Vagina (tissue), 2 donors: ENCODE measurements at regions not wholly inside any gene's neighbourhood (a gene's known extent, or its start where the extent isn't known, plus 50 kb on each side); places are given as distances from the start of the nearest gene placed in this dataset.
"Not testable (repeated sequence)": the region's sequence is repeated elsewhere in the genome, so short reads cannot be mapped to it uniquely, and the experiment has no call there.

ENCODE experiments used
- DNase-seq, 2 donors: peaks; one replicate each; pipeline ENCODE4 v3.0.0-alpha.2; 2017; ENCODE audit errors: extremely low spot score in 2 of 2
- H3K27ac ChIP-seq: fragments of 200-600 bp; sonication (generic); one replicate; pipeline ENCODE4 v1.5.1; 2019
- H3K27me3 ChIP-seq: fragments of 200-600 bp; sonication (generic); one replicate; pipeline ENCODE4 v1.5.1; 2019
- H3K36me3 ChIP-seq, 2 donors: fragments of 200-600 bp; sonication (generic); one replicate each; pipeline ENCODE4 v1.5.1; 2017 to 2019
- H3K4me1 ChIP-seq: fragments of 200-600 bp; sonication (generic); one replicate; pipeline ENCODE4 v1.5.1; 2019
- H3K4me3 ChIP-seq, 2 donors: fragments of 200-600 bp; sonication (generic); 1 replicate in 1 of 2; 2 replicates in 1 of 2; pipeline ENCODE4 v1.5.1; 2016 to 2019
- H3K9me3 ChIP-seq: fragments of 200-600 bp; sonication (generic); one replicate; pipeline ENCODE4 v1.5.1; 2019
- POLR2A ChIP-seq, 2 donors: fragments of 450-650 bp; IDR thresholded peaks; one replicate each; pipeline ENCODE4 v1.6.1; 2017; ENCODE audit warnings: antibody characterized with exemption in 2 of 2, mild to moderate bottlenecking in 2 of 2, moderate library complexity in 2 of 2
- POLR2AphosphoS5 ChIP-seq, 2 donors: sonication (generic); formaldehyde crosslinking; IDR thresholded peaks; one replicate each; pipeline ENCODE4 v1.9.0; 2017; ENCODE audit warnings: antibody characterized with exemption in 2 of 2, mild to moderate bottlenecking in 2 of 2, low read depth in 1 of 2; ENCODE audit not compliant: insufficient read depth in 1 of 2
- intact Hi-C: fragments of 100-400 bp; cut with DNase I; formaldehyde crosslinking; loops from one replicate; pipeline ENCODE4 v1.15.1; 2023
- TF ChIP-seq, protein P1 (sequence below), 3 experiments: fragments of 450-650 bp in 2 of 3; fragments of 200-600 bp in 1 of 3; sonication (generic) in 1 of 3; IDR thresholded peaks; one replicate each; pipeline ENCODE4 v1.5.1; 2017 to 2019; ENCODE audit warnings: antibody characterized with exemption in 3 of 3, mild to moderate bottlenecking in 2 of 3, moderate library complexity in 2 of 3

- Histone ChIP-seq H3K9me3 (no peaks in the 10 kb centered on the region), H3K27me3 (no peaks in the 10 kb centered on the region), H3K4me3 (no peak overlapping the region), H3K36me3 (no peaks in the 10 kb centered on the region), H3K27ac (no peak overlapping the region), H3K4me1 (no peaks in the 10 kb centered on the region)
- no peak for DNase-seq
- intact Hi-C loops, result no loop called here
- no peak for TF ChIP-seq POLR2AphosphoS5 (IDR thresholded peaks at IDR 0.05; ENCODE audit: insufficient read depth in 1 of 2, low read depth in 1 of 2)
- TF ChIP-seq, protein P1, sequence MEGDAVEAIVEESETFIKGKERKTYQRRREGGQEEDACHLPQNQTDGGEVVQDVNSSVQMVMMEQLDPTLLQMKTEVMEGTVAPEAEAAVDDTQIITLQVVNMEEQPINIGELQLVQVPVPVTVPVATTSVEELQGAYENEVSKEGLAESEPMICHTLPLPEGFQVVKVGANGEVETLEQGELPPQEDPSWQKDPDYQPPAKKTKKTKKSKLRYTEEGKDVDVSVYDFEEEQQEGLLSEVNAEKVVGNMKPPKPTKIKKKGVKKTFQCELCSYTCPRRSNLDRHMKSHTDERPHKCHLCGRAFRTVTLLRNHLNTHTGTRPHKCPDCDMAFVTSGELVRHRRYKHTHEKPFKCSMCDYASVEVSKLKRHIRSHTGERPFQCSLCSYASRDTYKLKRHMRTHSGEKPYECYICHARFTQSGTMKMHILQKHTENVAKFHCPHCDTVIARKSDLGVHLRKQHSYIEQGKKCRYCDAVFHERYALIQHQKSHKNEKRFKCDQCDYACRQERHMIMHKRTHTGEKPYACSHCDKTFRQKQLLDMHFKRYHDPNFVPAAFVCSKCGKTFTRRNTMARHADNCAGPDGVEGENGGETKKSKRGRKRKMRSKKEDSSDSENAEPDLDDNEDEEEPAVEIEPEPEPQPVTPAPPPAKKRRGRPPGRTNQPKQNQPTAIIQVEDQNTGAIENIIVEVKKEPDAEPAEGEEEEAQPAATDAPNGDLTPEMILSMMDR (IDR thresholded peaks at IDR 0.05), result no peak
- no peak for TF ChIP-seq POLR2A (IDR thresholded peaks at IDR 0.05)
Observed at GRCh38 chr12:45518291-45519235, 210.9 kb upstream of the ARID2 start.

DNA sequence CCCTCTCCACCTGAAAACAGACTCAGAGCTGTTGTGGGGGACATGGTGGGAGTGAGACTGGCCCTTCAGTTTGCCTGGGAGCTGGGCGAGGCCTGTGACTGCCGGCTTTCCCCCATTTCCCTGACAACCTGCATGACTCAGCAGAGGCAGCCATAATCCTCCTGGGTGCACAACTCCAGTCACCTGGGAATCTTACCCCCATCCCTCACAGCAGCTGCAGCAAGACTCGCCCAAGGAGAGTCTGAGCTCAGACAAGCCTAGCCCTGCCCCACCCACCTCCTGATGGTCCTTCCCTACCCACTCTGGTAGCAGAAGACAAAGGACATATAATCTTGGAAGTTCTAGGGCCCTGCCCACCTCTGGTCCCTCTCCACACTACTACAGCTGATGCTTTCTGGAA lies 207.3 kb upstream of the ARID2 start:
- H3K9me3 ChIP-seq, result no peaks in the 10 kb centered on the region
- H3K36me3 ChIP-seq, result no peaks in the 10 kb centered on the region
- no peak overlapping the region for H3K27ac ChIP-seq
- intact Hi-C loops, result no loop called here
- no peaks in the 10 kb centered on the region for H3K4me1 ChIP-seq
- no peaks in the 10 kb centered on the region for H3K27me3 ChIP-seq
- no peak for TF ChIP-seq POLR2A (IDR thresholded peaks at IDR 0.05)
- no peak for TF ChIP-seq POLR2AphosphoS5 (IDR thresholded peaks at IDR 0.05; ENCODE audit: insufficient read depth in 1 of 2, low read depth in 1 of 2)
- TF ChIP-seq, protein P1 (IDR thresholded peaks at IDR 0.05), result no peak
- no peak for DNase-seq
- no peak overlapping the region for H3K4me3 ChIP-seq

GRCh38 chr12:45526823-45527222 lies 202.7 kb upstream of the ARID2 start:
- H3K9me3 ChIP-seq, H3K27me3 ChIP-seq, H3K27ac ChIP-seq, DNase-seq, H3K36me3 ChIP-seq, H3K4me1 ChIP-seq, intact Hi-C loops, H3K4me3 ChIP-seq: not testable (repeated sequence)

- intact Hi-C loops, result loop anchor here (5.0 kb wide), 1 partner anchor 1780 kb away; no protein-coding TSS in a partner anchor
- TF ChIP-seq, protein P1 (IDR thresholded peaks at IDR 0.05), result no peak
- DNase-seq, result no peak
- Histone ChIP-seq H3K27ac (no peak overlapping the region), H3K27me3 (no peaks in the 10 kb centered on the region), H3K4me1 (no peaks in the 10 kb centered on the region), H3K4me3 (no peak overlapping the region), H3K9me3 (no peaks in the 10 kb centered on the region), H3K36me3 (no peaks in the 10 kb centered on the region)
Observed at GRCh38 chr12:45532113-45532512, 197.4 kb upstream of the ARID2 start.

GRCh38 chr12:45535610-45536180 lies 193.8 kb upstream of the ARID2 start:
- no peaks in the 10 kb centered on the region for H3K36me3 ChIP-seq
- no peaks in the 10 kb centered on the region for H3K27me3 ChIP-seq
- no peaks in the 10 kb centered on the region for H3K9me3 ChIP-seq
- intact Hi-C loops, result no loop called here
- H3K4me1 ChIP-seq, result no peaks in the 10 kb centered on the region
- H3K4me3 ChIP-seq, result no peak overlapping the region
- H3K27ac ChIP-seq, result no peak overlapping the region
- no peak for DNase-seq
- TF ChIP-seq POLR2AphosphoS5 (IDR thresholded peaks at IDR 0.05; ENCODE audit: insufficient read depth in 1 of 2, low read depth in 1 of 2), result no peak
- TF ChIP-seq, protein P1 (IDR thresholded peaks at IDR 0.05), result no peak
- TF ChIP-seq POLR2A (IDR thresholded peaks at IDR 0.05), result no peak
